GM18873 (cell line): ENCODE measurements at regions not wholly inside any gene's neighbourhood (a gene's known extent, or its start where the extent isn't known, plus 50 kb on each side); places are given as distances from the start of the nearest gene placed in this dataset.

Source experiments
- ATAC-seq: cut with Tn5 transposase; IDR thresholded peaks from one replicate; pipeline ENCODE4 v1.9.1; 2021; ENCODE audit warnings: mild to moderate bottlenecking, moderate library complexity, moderate number of reproducible peaks; ENCODE audit not compliant: unreplicated experiment, low FRiP score

DNA sequence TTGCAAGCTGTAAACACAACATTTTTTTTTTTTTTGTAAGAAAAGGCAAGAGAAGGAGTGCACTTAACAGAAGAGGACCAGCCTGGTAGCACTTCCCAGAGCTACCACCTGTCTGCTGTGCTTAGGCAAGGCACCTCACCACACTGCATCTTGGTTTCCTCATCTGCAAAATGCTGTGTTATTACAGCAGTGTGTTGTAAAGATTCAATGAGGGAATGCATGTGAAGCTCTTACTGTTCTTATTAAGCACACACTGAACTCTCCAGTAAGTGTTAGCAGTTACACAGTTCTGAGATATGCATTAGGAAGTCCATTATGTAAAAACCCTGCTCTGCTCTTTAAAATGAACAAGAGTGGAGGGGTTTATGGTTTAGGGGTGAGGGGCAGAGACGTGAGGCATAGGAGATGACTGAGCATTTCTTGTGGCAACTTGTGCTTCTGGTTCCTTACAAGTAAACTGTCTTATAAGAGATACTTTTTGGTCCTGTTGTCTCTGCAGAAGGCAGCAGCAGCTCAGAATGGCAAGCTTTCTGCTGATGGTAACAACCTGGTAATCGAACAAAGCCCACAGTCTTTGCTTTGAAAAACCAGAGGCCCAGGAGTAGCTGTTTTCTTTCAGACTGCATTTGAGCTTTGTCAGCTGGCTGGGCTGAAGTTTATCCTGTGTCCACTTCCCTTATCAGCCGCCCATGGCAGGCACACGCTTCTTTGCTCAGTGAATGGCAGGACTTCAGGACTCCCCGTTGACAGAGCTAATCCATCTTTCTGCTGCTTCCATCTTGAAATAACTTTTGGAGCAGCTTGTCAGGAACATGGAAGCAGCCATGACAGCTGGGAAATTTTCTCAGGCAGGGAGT lies 98.8 kb upstream of the BMPER start:
- ATAC-seq = no peak

DNA sequence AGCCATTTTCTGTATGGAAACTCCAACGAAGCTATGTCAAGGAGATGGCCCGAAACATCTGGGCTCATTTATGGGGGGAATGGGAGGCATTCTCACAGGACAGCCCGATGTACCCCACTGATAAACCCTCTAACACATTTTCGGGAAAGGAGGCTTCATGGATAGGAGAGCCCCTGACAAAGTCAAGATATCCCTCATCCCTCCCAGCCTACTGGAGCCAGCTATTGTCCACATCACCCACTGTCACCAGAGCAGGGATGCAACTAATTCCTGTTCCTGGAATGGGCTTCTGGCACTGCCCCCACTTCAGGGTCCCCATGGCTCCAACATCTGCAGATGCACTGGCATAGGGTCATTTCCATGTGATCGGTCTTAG lies 98.2 kb upstream of the BMPER start:
- no peak for ATAC-seq

DNA sequence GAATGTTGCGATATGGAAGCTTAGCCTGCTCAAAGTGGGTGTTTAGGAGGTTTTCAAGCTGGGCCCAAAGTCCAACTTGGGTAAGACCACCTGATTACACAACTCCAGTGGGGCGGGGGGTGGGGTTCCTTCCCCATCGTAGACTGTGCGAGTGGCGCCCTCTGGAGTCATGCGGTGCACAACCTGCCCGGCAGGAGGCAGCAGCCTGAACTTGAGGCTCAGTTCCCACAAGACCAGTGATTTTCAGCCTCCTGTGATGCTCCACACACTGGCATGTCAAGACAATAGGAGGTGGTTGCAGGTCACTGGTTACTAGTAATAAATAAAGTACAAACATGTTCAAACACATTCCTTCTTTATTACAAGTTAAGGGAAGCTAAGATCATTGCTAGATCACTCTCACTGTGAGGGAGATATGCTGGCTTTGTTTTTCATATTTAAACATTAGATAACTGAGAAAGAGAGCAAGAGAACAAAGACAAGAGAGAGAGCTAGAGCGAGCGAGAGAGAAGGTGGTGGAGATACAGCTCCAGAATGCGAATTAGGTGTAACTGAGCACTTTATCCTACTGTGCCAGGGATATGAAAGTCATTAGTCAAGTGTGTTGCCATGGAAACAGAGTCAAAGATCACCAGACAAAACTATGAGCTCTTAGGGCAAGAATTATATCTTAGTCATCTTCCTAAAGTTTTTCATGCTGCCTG lies 97.4 kb upstream of the BMPER start:
- no peak for ATAC-seq

DNA sequence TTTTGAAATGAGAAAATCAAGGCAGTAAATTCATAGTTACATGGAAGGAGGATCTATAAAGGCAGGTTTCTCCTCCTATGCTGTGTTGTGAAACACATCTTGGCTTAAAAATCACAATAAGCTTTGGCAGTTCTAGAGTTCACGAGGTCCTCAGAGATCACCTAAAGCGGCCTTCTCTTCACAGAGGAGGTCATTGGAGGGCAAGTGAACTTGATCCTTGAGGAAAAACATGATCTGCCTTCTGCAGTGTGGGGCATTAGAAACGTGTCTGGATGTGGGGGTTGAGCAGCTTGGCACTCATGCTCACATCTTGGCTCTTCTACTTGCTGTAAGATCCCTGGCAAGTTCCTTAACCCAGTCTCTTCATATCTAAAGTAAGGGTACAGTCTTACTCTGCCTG lies 96.1 kb upstream of the BMPER start:
- ATAC-seq = no peak

DNA sequence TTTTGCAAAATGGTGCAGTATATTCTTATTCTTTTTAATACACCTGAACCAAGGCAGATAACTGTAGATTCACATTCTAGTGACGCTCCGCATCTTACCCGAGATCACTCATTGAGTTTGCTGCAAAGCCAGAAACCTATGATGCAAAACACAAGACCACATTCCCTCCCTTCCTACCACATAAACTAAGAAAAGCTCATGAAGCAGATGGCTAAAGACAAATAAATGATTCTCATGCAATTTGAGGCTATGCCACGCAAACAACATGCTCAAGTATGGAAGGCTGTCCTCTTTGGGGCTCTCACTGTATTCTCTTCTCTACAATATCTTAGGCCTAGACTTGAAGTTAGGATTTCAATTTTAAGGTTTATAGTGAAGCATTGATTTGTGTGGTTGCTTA lies 95.0 kb upstream of the BMPER start:
- ATAC-seq = no peak

DNA sequence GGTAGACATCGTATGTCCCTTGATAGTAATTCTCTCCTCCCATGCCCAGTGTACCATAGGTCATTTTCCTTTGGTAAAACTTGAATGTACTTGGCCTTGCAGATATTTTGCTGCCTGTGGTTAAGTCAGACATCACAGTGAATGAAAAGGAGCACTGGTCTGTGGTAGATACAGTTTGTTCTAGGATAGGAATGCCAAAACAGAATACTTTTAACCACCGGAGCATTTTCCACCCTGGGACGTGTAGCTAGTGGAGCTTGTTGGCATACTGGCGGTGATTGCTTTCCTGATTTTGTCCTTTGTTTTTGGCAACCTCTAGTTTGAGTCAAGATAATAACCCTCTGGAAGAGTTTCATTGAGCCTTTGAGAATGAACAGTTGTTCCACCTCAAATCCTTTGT lies 92.0 kb upstream of the BMPER start:
- ATAC-seq = no peak

DNA sequence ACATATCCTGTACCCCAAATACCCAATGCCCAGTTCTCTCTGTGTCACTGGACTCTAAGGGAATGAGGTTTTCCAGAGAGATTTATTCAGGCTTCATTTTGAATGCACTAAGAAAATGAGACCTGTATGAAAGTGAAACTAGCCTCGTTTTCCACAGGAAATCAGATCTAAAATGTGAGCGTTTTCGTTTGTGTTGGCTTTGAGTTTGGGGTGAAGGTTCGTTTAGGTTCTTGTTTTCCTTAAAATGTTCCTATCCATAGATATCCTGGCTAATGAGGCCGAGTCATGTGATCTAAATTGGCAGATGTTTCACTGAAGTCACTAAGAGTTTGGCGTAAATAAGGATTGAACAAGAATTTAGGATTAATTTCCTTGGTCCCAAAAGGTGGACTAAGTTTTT lies 90.9 kb upstream of the BMPER start:
- no peak for ATAC-seq

DNA sequence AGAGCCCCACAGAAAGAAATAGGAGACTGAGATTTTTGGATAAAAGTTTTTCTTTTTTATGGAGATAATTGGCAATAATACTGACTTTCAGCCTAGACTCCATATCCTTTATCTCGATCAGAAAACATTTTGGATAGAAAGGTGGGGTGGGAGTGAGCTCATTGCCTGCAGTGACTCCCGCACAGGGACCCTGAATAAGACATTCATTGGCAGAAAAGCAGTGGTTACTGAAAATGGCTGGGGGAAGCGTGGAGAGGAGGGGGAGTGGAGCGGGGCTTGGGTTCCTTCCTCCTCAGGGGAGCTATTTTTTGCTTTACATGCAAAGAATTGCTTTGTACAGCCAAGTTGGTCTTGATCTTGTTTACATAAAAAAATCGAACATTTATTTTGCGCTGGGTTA lies 90.4 kb upstream of the BMPER start:
- ATAC-seq = no peak

DNA sequence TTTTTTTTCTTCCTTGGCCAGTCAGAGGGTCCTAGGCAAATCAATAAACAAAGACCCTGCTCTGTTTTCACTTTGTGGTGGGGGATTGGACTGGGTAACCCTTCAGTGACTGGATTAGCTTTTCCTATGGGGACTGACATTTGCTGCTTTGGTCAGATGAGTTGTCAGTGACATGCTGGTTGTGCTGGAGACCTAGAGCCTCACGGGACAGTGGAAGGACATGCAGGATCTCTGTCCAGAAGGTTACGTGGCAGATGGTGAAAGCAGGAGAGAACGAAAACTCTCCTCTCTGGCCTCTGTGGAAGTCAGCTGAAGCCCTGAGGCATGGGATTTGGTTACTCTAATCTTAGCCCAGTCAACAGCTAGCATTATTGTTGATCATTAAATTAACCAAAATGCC lies 90.0 kb upstream of the BMPER start:
- ATAC-seq = no peak

DNA sequence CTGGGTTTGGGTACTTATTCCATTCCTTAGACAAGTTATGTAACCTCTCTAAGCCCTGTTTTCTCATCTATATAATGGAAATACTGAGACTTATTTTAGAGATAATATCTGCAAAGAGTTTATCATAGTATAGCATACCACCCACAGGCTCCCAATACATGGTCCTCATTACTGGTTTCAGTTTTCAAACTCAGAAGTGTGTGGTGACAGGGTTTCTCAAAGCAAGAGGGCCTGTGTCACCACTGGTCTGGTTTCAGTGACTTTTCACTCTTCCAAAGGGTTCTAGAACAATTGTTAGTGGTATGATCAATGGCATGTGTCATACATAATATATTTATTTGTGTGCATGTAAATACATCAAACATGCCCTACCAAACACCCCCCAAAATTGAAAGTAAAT lies 89.2 kb upstream of the BMPER start:
- no peak for ATAC-seq

DNA sequence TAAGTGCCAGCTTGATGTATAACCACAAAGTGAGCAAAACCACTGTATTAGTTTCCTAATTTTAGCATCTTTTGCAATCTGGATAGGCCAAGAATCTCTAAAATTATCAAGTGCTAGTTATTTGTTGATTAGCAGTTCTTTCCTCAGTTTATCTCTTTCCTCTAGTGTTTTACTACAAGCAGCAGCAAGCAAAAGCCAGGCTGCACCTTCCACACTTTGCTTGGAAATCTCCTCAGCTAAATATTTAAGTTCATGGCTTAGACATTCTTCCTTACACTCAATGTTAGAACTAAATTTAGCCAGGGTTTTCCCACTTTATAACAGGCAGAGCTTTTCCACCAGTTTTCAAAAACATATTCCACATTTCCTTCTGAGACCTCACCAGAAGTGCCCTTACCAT lies 85.7 kb upstream of the BMPER start:
- ATAC-seq = no peak

DNA sequence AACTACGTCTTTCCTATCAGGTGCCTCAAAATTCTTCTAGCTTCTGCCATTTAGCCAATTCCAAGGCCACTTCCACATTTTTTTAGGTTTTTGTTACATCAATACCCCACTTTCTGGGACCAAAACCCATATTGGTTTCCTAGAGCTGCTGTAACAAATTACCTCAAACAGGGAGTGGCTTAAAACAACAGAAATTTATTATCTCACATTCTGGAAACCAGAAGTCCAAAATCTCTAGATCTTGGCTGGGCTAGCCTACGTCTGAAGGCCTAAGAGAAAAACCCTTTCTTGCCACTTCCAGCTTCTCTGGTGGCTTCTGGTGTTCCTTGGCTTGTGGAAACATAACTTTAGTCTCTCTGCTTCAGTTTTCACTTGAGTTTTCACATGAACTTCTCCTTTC lies 85.1 kb upstream of the BMPER start:
- no peak for ATAC-seq

DNA sequence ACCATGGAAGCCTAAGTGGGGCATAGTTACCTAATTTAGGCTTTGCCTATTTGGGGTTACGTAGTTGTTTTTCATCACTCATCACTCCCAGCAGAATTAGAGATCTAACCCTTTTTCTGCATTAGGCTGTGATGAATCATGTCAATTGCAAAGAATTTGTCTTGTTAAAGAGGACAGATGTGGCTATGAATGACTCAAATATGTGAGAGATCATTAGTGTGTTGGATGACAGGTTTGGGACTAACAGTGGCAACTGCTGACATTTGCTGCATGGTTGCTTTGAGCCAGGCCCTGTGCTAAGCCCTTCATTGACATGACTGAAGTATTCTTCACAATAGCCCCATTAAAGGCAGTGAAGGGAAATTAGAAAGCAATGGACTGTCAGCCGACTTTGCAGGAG lies 83.4 kb upstream of the BMPER start:
- no peak for ATAC-seq

DNA sequence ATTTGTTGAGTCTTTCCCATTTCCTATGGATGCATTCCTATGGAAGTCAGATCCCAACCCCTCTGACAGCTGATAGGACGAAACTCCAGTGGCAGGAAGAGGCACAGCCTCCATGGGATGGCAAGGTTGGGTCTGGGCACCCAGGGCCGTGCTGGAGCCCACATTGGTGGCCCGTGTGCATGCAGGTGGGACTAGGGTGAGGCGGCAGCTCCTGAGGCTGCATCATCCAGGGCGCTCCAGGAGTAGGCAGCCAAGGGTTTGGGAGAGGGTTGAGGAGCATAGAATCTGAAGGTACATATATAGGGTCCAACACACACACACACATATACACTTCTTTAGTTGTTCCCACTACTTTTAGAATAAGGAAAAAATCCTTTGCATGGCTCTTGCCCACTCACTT lies 81.4 kb upstream of the BMPER start:
- ATAC-seq = no peak

DNA sequence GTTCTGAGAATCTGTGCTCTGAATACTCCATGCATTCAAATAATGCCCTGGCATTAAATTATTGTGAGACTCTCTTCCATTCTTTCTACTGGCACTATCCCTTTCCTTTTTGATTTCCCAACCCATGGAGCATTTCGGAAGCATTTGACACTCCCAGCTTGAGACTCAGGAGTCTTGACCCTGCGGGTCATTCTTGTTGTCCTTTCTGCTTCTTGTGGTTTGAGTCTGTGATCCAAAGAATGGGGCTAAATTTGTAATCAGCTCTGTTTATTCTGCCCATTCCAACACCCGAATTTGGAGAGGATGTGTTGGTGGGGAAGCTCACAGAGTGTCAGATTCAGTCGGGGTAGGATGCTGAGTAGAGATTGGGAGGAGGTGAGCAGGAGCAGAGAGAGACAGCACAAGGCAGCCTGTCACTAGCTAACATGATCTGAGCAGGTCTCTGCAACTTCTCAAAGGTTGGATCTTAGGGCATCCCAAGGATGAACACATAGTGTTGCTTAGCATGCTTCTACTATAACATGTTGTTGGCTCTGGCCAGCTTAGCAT lies 80.4 kb upstream of the BMPER start:
- ATAC-seq = no peak

DNA sequence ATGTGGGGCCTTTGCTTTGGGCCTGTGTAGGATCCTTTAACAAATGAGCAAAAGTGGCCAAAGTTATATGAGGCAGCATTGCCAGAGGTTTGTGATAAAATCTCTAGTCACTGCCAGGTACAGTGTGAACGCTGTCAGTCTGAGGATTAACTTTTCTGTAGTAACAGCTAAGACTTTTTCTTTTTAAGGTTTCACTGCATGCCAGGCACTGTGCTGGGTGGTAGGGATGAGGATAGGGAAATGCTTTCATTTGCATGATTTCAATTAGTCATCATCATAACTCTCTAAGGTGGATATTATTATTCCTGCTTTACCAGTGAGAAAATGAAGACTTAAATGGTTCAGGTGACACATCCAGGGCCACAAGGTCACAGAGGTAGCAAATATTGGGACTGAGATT lies 79.7 kb upstream of the BMPER start:
- ATAC-seq = no peak

DNA sequence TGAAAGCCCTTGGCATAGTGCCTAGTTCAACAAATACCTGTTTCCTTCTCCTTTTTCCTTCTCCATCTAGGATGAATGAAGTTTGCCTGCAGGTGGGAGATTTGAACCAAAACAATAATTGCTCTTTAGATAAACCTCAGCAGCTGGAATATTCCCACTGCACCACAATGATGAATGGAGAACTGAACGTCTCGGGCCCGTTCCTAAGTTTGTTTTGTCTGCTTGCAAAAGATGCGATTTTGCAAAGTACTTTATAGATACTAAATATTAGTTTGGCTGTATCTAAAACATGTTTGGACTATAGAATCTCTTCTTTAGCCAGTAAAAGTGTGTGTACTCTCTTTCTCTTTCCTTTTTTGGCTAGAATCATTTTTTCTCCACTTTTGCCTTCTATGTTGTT lies 75.8 kb upstream of the BMPER start:
- no peak for ATAC-seq

DNA sequence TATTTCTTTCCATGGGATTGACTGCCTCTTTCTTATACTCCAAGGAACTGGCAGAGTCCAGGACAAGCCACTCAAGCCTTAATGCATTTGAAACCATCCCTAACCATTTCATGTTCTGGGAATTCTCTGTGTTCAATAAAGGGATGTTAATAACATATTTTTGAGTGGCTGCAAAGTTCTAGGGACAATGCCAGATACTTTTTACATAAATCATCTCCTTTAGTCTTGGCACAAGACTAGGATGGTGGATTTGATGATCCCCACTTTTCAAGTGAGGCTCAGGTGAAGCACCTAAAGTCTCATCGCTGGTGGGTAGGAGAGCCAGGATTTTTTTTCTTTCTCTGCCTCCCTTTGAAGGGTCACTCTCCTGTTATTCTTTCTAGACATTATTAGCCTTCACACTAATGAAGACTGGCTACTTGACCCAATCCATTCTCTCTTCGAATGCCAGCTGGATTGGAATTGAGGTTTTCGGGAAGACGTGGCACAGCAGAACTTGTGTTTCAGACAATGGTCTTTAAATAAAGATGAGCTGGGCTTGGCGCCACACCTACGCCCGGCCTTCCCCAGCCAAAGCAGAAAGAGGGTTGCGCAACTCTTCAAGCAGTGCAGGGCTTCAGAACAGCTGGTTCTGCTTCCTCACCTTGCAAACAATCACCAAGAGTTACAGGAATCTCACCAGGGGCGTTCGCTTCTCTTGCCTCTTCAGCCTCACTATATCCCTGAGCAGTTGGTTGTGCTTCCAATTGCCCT lies 73.8 kb upstream of the BMPER start:
- no peak for ATAC-seq

DNA sequence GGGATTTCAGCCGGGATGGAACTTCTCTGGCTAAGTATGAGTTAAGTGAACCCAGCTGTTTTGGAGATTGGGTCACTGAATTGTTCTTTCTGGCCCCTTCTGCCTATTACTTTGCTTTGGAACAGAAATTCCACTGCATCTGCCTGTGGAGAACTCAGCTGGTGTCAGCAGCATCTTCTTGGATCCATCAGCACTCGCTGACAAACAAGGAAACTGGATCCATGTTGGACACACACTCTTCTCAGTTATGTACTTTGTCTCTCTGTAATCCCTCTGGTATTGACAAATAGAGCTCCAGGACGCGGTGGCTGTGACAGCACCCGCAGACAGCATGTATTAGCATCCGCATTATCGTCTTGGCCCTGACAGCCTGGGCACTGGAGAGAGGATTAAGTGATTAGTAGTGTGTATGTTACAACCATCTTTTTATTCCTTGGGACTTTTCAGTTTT lies 73.0 kb upstream of the BMPER start:
- no peak for ATAC-seq

DNA sequence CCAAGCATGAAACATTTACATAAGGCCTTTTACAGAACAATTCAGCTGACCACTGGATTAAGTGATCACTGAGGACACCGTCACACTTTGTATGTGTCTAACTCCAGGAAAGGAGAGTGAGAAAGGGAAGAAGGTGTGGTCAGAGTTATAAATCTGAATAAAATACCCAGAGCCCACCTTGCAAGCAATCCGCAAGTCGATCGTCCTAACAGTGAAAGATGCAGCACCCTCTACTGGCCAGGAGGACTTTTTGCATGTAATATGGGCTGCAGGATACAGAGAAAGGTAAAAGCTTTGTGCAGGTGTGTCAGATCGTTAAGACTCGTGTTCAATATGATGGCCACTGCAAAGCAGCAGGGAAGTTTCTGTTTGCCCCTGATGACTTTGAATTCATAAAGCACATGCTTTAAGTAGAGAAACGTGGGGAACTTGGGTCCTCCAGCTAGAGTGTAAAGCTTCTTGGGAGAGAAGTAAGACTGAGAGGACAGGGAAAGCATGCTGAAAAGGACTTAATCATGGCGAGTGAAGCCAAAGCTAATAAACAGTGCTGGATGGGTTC lies 68.5 kb upstream of the BMPER start:
- ATAC-seq = no peak

DNA sequence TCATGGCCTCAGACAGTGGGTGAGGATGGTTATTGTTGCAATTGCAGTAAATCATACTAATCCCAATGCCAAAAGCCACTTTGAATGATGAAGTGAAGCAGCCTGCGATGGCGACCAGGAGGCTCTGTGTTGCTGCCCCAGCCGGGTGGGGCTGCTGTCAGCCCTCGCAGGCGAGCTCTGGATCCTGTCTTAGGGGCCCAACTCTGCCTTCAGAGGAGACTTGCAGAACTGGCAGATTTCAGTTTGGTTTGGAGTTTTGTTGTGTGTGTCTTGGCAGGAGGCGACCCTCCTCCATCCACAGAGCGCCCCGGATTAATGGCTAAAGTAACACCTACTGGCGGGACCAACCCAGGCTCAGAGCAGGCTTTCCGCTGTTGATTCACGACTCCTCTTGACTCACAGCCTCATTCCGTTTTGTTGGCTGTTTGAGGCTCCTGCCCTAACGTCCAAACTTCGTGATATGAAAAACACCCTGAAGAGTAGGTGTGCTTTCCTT lies 67.9 kb upstream of the BMPER start:
- no peak for ATAC-seq
